HG02981 (cell line): ENCODE measurements at regions not wholly inside any gene's neighbourhood (a gene's known extent, or its start where the extent isn't known, plus 50 kb on each side); places are given as distances from the start of the nearest gene placed in this dataset.

ENCODE experiments used
- ATAC-seq: cut with Tn5 transposase; IDR thresholded peaks from one replicate; pipeline ENCODE4 v1.9.1; 2021; ENCODE audit warnings: mild to moderate bottlenecking, moderate library complexity; ENCODE audit not compliant: unreplicated experiment

DNA sequence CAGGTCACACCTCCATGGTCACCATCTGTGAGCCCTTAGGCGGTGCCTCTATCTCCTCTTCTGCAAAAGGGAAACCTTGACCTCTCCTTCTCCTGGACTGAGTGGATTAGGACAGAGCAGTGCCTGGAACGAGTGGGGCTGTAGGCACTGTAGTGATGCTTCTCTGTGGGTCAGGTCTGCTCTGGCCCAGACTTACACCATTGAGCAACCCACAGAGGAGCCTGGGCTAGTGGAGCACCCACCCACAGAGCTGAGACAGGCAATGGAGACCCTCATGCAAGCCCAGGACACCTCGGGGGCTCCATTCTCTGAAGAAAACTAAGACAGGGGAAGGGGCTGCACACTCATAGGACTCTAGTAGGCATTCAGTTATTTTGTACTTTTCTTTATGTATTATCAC, 400.6 kb downstream of the GADD45G start:
- no peak for ATAC-seq

DNA sequence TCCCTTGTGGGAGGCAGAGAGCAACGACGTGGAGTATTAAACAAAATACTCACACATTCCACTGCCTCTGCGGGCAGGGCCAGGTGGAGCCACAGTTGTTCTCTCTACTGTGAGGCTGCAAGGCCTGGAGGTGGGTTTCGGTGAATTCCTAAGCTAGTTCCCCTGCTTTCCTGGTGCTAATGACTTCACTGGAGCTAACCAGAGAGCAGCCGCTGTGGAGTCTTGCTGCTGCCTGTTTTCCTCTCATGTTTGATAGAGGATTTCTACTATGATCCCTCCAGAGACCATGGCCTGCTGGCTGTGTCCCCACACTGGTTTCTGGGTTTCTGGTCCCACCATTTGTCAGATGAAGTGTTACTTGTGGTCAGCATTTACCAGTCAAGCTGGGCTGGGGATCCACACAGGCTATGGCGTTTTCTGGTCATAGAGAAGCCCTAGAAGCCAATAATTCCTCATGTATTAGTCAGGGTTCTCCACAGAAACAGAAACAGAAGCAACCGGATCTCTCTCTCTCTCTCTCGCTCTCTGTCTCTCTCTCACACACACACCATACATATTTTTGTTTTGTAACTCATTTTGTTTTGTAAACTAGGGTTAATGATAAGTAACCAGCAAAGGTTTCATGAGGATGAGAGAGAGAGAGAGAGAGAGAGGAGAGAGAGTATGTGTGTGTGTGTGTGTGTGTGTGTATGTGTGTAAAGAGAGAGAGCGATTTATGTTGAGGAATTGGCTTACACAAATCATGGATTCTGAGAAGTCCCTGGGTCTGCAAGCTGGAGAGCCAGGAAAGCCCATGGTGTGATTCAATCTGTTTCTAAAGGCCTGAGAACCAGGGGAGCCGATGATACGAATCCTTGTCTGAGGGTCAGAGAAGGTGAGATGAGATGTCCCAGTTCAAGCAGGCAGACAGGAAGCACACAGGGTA, 403.0 kb downstream of the GADD45G start:
- no peak for ATAC-seq

DNA sequence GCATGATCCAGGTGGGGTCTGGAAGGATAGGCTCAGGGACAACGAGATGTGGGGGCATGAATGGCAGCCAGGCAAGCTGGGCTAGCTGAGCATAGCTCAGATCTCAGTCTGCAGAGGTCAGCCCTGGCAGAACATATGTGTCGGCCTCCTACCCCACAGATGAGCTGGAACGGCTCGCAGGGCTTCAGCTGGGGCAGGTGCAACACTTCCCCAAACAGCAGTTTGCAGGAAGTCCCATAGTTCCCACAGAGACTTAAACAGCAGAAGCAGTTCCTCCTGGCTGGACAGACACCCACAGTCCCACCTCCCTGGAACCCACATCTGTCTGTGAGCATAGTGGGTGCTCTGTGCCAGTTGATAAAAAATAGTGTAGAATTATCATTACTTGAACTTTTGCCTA, 404.6 kb downstream of the GADD45G start:
- ATAC-seq = no peak

DNA sequence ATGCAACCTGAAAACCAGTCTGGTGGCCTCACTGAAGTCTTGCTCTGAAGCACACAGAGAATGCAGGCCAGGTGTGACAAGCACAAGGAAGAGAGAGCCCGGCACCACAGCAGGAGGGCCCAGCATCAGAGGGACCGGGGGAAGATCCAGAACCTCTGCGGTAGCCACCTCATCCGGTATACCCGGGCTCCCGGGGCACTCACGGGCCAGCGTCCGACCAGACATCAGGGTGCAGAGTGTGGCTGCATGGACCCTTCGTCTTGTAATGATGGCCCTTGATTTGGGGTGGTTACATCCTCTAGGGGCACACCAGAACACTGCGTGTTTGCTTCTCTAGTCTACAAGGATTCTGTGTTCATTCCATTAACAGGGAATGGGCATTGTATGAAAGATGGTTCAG, 406.0 kb downstream of the GADD45G start:
- no peak for ATAC-seq

DNA sequence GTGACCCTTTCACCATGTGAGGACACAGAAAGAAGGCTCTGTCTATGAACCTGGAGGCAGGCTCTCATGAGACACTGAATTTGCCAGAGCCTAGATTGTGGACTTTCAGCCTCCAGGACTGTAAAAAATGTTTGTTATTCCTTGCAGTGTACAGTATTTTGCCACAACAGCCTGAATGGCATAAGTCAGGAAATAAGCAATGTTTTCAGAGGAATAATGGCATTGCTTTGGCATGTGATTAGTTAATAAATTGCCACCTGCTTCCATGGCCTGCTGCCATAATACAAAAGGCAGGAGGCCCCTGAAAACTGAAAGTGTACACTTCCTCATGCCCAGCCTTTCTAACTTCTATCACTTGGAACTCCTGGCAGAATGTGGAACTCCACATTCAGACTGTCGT, 408.1 kb downstream of the GADD45G start:
- no peak for ATAC-seq

DNA sequence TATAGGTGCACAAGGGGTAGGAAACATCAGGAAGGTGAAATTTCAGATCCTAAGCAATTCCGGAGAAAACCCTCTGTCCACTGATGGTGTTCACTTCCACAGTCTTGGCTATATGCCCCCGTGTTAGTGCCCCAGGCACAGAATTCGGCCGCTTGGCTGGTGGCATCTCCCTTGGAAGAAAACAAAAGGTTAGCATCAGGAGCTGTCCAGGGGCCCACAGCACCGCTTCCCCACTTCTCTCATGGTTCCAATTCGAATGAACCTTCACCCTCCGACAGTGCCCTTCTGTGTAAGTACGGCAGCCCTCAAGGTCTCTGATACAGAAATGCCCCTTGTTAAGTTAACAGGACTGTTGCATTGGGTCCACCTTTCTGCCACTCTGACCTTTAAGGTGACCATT, 409.0 kb downstream of the GADD45G start:
- ATAC-seq = no peak

DNA sequence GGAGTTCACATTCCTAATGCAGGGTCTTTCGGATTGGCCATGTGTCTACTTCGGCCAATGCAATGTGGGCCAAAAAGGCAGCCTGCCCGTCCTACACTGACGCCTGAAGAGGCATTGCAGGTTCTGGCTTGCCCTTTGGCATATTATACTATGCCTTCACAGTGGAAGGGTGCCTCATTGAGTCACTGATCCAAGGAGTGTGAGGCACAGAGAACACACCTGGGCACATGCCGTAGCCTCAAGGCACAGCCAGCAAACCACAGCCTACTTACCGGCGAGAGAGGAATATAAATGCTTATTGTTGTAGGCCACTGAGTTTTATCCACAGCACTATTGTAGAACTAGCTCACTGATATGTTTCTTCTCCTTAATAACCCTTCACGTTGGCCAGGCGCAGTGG, 409.6 kb downstream of the GADD45G start:
- ATAC-seq = no peak

DNA sequence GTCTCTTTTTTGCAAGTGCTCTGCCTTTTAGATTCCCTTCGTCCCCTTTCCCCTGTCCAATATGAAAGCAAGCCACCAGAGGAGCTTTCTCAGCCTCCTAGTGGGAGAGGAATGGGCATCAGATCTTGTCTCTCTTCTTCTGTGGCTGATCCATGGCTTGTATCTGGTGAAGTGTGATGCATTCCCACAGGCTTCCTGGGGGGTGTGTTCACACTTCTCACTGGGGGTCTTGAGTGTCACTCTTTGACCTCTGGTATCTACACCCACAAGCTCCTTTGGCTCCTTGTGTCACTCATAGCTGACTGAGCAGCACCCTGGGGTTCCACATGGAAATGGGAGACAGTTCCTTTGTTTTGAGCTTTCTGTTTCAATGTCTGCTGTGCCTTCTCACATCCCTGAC, 411.5 kb downstream of the GADD45G start:
- ATAC-seq = no peak

DNA sequence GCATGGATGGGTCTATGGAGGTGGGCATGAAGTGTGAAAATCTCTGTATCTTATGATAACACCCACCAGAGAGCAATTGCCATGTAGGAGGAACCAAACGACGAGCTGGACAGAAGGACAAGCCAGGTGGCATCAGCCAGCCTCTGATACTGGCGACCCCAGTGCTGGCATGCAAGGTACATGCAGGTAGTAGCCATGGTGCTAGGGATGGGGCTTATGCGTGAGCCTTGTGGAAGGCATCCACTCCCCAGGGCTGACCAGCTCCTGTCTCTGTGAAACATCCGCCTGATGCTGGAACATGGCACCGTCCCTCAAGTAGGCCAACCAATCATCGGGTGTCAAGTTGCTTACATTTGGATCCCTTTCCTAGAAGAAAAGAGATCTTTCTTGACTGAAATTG, 412.9 kb downstream of the GADD45G start:
- ATAC-seq = no peak

DNA sequence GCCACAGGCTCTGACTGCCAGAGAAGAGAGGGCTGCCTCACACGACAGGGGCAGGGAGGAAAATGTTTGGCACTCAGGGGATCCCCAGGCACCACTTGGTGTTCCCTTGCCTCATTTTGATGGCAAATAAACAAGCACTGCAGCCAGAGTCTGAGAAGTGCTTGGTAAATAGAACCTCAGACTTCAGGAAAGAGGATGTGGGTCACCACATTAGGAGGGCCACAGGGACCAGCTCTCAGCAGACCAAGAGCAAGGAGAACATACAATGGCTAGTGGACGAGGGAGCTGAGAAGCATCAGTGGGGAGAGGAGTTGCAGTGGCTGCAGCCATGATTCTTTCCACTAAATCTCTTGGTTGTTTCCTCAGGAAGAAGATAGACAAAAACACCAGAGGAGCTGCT, 413.9 kb downstream of the GADD45G start:
- ATAC-seq = no peak

DNA sequence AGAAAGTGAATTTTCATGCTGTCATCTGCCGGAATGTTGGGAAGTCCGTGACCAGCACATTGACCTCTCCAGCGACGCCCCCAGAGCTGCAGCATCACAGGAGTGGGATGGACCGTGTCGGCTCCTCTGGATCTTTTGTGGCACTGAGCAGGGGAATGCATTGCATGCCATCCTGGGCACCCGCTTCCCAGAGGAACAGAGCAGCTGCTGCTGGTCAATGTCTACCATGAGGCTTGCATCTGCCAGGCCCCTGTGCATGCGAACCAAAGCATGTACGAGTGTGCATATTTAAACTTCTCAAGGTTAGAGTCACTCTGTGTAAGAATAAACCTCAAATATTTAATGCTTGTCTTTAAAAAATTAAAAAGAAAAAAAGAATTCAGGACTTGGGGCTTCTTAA, 414.8 kb downstream of the GADD45G start:
- ATAC-seq = no peak

DNA sequence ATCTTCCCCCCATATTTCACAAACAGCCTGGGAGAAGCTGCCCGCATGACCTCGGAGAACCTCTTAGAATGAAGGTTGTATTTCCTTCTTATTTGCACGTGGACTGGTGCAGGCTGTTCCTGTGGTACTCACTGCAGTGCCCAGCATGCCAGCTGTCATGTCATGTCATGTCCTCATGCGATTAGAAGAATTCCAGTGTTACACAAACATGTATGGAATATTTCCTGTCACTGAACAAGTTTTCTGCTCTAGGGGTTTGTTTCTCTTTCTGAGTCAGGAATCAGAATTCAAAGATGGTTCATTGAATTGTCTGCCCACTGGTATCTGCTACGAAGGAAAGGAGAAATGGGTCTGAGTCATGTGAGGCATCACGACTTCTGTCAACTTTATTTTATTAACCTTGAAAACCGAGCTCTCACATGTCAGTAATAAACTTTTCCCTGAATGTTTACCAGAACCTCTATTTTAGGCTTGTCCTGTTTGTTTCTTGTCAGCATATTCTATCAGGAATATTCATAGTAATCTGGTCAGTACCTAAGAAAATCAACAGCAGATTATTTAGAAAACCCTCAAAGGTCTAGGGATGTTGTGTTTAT, 415.6 kb downstream of the GADD45G start:
- ATAC-seq = no peak

DNA sequence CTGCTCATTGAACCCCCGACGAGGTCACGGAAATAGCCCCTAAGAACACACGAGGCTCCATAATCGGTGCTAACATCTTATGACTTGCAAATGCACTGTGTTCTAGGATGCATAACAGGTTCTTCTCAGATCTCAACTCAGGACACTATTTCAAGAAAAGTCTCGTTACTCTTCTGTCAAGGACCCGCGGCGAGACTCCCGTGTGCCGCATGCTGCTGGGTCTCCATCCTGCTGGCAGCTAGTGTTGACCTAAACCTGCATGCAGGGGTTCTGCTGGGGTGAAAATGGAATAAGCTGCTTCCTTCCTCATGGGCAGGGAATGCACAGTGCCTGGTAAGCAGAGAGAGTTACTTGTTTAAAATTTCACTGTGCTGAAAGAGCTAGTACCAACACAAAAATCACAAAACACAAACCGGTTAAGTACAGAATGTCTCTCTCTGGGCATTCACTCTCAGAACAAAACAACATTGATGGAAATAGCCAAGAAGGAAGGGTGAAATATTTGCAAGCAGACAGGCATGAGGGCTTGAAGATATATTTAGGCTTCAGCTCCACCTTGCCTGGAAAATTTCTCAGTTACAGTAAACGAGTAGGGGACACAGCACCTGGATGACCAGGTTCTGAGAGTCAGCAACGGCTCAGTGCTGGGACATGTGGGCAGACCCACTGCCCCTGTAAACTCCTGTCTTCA, 416.5 kb downstream of the GADD45G start:
- no peak for ATAC-seq

DNA sequence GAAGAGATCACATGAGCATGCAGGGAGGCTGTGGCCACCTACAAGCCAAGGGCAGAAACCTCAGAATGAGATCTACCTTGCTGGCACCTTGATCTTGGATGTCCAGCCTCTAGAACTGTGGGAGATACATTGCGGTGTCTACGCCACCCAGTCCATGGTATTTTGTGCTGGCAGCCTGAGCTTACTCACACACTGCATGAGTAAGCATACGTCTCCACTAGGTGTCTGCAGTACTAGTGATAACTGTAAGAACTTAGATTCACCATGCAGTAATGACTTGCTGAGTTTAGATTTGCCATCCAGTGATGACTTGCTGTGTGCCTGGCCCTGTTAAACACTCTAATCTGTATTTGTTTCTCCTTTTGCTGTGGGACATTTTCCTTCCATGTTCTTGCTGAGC, 417.7 kb downstream of the GADD45G start:
- no peak for ATAC-seq

DNA sequence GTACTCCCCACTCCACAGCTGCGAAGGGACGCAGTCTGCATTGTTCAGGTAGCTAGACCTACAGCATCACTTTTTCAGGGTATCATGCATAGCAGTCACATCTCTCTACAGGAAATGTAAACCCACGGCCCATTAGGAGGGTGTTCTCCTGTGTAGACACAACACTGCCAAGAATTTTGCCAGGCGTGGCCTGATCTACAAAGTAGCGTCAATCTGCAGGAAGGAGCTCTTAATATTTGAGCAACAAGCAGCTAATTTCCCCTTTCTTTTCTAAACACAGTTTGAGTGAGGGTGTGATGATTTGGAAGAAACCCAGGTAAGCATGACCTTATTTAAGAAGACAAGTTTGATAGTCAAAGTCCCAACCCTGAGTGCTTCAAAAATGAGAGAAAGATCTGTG, 419.0 kb downstream of the GADD45G start:
- no peak for ATAC-seq

DNA sequence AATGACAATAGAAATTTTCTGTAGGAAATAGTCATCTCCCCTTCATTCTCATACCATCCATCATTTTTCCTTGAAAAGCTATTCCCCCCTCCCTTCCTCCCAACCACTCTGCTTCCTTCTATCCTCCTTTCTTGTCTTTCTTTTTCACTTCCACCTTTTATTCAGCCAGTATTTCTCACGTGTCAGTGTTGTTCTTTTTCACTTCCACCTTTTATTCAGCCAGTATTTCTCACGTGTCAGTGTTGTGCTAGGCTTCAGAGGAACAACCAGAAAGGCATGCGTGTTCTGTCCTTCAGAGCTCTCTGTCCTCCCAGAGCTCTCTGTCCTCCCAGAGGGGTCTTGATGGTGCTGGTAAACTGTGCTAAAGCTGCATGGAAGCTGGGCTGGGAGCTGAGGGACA, 419.6 kb downstream of the GADD45G start:
- ATAC-seq = no peak

DNA sequence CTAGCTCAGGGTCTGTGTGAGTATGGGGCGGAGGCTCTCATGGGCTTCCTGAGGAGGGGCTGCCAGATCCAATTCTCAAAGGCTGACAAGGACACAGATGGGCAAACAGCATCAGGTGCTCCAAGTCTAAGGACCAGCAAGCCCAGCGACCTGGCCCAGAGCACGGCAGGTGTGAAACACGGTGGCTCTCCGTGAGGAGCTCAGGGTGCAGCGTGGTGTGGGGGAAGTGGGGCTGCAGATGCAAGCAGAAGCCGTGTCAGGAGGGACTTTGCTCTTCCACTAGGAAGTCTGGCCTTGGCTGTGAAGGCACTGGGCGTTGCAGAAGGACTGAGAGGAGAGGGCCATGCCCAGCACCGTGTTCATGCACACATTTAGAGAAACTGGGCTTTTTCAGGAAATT, 420.0 kb downstream of the GADD45G start:
- ATAC-seq = no peak

DNA sequence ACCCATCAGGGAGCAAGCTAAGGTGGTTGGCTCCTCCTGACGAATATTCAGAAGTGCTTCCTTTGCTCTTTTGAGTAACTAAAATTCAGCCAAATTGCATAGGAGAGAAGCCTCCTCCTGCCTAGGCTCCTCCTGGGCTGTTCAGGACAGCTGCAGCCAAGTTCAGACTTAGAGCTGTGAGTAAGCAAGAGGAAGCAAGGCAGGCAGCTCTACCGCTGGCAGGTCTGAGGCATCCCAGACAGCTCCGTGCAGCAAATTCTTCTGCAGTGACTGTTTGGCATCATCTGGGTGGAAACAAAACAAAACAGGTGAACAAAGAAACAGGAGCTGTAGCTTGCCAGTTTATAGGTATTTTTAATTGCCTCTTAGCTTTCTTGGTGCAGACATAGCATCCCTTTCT, 421.0 kb downstream of the GADD45G start:
- ATAC-seq = no peak

DNA sequence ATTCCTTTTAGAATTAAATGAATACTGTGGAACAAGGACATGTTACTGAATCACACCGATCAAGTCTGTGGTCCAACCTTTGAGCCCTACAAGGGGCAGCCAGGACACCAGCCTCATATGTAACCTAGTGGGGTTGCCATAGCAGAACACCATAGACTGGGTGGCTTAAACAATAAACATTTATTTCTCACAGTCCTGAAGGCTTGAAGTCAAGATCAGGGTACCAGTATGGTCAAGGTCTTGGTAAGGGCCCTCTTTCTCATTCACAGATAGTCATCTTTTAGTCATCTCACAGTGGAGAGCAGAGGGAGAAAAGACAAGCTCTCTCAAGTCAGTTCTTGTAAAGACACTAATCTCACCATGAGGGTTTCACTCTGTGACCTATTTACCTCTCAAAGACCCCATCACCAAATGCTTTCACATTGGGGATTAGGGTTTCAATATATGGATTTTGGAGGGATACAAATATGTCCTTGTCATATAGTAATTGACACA, 422.5 kb downstream of the GADD45G start:
- ATAC-seq = no peak

DNA sequence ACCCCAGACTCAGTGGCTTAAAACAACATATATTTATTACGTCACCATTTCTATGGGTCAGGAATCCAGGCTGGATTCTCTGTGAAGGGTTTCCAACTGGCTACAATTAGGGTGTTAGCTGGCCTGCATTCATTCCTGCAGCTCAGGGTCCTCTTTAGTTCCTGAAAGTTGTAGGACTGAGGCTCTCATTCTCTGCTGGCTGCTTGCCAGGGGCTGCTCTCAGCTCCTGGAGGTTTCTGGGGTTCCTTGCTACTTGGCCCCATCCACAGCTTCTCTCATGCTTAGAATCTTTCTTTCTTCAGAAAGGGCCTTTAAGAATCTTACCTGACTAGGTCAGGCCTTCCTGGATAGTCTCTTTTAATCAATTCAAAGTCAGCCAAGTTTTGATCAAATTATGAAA, 424.6 kb downstream of the GADD45G start:
- ATAC-seq = no peak

DNA sequence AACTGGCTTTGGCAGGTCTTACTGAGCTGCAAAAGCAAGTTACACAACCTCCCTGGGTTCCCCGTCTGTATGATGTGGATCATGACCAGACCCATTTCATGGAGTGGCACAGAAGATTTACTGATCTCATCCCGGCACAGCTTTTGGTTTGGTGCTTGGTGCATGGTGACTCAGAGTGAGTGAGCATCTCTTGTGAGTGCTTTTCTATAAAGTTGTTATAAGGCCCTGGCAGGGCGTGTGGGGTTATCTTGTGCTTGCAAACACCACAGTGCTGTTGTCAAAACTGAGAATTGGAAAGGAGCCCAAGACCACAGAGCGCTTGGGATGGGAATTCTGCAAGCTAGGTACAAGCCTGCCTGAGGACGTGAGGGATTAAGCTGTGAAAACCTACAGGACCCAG, 425.2 kb downstream of the GADD45G start:
- ATAC-seq = no peak
